GM15510 (cell line): ENCODE measurements at regions not wholly inside any gene's neighbourhood (a gene's known extent, or its start where the extent isn't known, plus 50 kb on each side); places are given as distances from the start of the nearest gene placed in this dataset.
A peak's percentile ranks its signal among the peaks of the same experiment; 100 is the strongest.

Experiments
- POLR2A ChIP-seq: IDR thresholded peaks from 3 replicates; pipeline ENCODE4 v1.6.1; 2011; ENCODE audit warnings: borderline replicate concordance; ENCODE audit not compliant: insufficient read length; ENCODE audit errors: extremely low read depth

DNA sequence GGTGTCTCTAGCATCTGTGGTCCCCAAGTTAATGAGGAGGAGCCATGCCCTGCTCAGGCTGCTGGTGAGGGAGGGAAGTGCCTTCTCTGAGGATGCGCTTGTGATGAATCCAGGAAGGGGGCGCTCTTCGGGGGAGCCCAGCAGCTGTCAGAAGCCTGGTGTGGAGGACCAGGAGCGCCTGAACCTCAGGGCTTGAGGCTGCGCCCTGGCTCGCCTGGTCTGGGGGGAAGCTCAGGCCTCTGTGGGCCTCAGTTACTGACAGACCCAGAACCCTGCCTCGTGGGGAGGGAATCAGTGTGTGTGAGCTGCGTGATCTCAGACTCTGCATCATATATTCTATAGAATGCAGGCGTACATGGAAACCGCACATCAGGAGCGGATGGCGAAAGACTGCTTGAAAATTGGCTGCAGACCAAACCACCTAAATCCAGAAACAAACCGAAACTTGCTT lies 126.1 kb downstream of the SEC14L1 start:
- no peak for TF ChIP-seq POLR2A

DNA sequence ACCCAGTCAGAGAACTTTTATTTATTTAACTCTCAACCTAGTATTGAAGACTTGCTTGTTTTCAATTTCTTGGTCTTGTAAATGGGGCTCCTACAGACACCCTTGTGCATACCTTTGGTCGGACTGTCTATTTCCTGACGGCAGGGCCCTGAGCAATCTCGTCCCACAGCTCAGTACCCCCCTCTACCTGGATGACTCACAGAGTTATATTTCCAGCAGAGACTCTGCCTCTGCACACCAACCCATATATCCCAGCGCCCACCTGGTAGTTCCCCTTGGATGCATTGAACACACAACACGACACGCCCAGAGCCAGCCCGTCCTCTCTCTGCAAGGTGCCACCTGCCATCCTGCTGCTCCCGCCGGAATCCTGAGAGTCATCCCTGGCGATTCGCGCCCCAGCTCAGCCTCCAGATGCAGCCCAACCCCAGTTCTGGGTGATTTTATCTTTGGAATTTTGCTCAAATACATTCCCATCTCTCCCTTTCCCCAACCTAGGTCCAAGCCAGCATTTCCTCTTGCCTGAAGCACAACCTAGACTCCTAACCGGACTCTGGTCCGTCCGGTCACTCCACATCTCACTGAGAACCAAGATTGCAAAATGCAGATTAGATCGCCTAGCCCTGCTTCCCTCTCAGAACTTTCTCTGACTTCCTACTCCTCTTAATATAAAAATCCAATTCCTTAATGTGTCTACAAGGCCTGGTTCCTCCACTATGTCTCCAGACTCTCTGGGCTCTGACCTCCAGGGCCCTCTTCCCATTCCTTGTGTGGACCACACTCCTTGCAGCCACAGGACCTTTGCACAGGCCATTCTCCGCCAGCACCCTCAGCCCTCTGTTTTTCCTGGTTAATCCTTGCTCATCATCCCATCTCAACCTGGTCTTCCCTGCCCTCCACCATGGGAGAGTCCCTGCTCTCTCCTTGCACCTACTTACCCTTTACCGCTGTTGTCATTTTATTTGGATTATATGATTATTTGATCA lies 129.2 kb downstream of the SEC14L1 start:
- no peak for TF ChIP-seq POLR2A

DNA sequence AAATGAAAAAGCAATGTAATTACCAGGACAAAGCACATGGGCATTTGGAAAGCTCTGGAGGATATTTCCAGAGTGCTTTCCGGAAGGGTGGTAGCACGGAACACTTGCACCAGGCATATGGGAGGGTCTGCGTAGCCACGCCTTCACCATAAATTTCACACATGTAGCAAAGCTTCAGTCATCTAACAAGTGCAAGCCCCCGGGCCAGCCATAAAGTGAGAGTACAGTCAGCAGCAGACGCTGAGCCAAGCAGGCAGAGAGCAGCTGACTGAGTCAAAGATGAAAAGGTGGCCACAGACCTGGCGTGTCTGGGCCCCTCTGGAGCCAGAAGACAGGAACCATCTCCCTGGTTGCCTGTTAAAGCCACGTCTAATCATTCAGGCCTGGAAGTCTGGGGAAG lies 130.6 kb downstream of the SEC14L1 start:
- TF ChIP-seq POLR2A = no peak

DNA sequence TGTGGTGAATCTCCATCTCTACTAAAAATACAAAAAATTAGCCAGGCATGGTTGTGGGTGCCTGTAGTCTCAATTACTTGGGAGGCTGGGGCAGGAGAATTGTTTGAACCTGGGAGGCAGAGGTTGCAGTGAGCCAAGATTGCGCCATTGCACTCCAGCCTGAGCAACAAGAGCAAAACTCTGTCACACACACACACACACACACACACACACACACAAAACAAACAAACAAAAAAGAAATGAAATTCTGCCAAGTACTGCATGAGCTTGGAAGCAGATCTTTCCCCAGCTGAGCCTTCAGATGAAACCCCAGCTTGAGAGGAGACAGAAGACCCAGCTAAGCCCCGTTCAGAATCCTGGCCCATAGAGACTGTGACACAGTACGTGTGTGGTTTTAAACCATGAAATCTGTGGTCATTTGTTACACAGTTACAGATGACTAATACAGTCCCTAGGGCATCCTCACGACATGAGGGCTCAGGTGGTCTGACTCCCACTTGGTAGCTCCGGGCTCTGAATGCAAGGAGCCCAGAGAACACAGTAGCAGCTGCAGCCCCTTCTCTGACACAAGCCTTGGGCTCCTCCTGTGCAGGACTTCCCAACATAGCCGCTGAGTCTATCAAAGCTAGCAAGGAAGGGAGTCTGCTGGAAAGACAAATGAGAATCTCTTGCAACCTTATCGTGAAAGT lies 132.8 kb downstream of the SEC14L1 start:
- no peak for TF ChIP-seq POLR2A

DNA sequence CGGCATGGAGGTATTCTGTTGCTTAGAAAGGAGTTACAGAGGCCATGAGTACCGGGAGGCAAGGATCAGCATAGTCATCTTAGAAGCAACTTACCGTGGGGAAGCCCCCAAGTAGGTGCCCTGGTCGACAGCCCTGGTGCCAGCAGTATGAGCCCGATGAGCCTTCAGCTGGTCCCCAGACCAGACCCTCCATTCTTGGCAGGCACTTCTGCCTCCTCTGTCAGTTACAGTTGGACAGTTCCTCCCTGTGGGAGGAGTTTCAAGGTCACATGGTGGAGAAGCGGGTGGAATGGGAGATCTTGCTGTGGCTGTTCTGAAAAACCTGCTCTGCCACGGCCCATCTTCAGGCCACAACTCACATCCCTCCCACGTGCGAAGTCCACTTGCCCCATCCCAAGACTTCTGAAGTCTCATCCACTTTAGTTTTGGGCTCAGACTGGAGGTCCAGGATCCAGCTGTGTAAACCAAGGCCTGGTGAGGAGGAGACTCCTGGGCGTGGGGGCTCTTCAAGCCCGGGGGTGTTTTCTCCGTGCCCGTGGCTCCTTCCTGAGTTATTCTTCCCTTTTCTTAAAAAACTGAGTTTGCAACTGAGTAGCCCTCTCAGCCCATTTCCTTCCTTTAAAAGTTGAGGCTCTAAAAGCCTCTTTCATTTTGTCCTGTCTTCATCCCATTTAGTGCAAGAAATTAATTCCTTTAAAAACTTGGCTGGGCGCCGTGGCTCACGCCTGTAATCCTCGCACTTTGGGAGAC lies 133.5 kb downstream of the SEC14L1 start:
- TF ChIP-seq POLR2A = no peak

DNA sequence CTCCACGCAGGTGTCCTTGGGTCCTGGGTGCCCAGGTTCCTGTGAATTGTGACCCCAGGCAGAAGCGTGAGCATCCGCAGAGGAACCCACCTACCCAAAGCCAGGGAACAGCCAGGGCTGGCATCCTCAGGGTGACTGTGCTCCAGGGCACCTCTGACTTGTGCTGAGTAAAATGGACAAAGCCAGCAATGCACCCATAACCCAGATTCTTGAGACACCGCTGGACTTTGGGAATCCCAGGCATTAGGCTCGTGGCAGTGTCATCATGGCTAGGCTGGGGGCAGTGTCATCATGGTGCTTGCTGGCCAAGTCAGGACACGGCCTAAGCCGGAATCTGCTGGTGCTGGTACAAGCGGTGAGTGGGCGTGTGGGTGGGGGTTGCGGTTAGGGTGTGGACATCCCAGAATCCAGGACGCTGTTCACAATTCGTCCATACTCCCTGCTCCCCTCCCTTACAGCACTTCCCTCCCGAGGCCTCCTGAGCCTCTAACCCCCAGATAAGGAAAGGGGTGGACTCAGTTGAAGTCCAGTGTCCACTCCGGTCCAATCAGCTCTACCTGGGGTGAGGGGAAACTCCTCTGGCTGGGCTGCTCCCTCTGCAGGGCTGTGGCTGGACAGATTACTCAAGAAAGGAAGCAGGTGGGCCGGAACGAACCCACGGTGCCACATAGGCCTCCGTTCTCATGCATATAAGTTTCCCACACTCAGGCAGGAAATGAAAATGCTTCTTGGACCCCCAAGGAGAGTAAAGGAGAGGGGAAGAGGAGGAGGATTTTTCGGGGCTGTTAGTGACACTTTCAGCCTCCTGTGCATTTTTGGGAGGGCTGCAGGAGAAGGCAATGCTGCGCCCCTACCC lies 138.9 kb downstream of the SEC14L1 start:
- no peak for TF ChIP-seq POLR2A

DNA sequence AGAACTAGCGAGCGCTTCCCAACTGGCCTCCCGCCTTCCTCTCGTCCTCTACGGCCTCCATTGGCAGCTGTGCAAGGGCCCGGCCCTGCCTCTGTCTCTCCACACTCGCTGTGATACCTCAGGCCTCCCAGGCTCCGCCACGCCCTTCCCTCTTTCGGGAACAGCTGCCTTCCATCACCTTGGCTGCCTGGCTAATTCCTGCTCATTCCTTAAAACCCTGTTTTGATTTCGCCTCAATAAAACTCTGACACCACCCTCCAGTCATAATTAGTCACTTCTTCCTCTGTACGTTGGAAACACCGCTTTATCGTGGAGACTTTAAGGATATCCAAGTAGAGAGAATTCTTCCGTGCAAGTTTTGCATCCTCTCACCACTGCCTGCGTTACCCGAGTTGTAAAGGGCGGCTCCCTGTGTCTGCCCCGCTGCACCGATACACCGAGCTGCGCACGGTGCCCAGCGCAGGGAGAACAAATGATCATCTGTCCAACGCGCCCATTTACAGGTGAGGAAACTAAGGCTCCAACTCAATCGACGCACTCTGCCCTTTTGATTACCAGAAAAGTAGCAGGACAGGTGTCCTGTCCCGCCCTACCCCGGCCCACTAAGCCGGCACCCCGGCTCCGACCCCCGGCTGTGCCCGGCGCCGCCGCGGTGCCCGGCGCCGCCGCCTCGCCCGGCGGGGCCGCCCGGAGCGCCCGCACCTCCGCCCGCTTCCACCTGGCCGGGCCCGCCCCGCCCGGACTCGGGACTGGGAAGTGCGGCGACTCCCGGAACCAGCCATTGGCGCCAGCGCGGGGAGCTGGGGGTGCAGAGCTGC lies 139.7 kb downstream of the SEC14L1 start:
- TF ChIP-seq POLR2A = no peak

DNA sequence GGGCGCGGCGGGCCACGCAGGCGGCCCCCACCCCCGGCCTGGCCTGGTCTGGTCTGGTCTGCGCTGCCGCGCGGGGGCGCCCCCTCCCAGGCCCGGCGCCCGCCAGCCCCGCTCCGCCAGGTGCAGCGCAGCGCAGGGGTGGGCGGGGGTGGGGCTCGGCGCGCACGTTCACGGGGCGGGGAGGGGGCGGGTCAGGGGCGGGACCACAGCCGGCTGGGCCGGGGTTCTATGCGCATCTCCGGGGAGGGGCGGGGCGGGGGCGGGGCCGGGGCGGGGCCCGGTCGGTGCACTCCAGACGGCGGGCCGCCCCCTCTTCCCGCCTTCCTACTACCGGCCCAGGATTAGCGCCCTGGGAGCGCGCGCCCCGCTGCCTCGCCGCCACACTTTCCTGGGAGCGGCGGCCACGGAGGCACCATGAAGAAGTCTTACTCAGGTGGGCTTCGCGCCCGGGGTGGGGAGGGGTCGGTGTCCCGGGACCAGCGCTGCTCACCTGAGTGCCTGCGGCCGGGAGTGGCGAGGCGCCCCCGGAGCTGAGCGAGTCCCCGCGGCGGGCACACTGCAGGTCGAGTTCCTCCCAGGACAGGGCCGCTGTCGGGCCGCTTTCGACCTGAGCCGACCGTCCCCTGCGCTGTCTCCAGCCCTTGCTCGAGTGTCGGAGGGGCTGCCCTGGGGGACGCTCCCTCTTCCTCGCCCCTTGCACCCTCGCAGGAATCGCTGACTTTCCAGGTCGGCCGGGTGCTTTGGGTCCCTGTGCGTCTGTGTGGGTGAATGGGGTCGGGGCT lies 140.5 kb downstream of the SEC14L1 start:
- peak; percentile 23 for TF ChIP-seq POLR2A

DNA sequence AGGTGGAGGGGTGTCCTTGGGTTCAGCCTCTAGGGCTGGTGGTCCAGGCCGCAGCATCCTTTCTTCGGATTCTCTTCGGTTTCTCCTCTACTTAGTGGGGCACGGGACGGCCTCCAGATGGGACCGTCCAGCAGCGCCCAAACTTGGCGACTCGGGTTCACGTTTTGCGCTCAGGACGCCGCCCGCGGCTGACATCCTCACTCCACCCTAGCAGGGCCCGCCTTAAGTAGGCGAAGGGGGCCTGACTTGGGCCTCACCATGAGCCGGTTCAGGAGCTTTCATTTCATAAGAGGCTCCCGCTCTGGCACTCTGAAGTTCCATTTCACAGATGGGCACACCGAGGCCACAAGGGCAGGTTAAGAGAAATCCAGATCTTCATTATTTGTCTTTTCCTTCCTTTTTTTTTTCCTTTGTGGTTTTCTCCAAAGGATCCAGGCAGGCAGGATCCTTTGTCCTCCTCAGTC lies 141.2 kb downstream of the SEC14L1 start:
- TF ChIP-seq POLR2A = no peak

DNA sequence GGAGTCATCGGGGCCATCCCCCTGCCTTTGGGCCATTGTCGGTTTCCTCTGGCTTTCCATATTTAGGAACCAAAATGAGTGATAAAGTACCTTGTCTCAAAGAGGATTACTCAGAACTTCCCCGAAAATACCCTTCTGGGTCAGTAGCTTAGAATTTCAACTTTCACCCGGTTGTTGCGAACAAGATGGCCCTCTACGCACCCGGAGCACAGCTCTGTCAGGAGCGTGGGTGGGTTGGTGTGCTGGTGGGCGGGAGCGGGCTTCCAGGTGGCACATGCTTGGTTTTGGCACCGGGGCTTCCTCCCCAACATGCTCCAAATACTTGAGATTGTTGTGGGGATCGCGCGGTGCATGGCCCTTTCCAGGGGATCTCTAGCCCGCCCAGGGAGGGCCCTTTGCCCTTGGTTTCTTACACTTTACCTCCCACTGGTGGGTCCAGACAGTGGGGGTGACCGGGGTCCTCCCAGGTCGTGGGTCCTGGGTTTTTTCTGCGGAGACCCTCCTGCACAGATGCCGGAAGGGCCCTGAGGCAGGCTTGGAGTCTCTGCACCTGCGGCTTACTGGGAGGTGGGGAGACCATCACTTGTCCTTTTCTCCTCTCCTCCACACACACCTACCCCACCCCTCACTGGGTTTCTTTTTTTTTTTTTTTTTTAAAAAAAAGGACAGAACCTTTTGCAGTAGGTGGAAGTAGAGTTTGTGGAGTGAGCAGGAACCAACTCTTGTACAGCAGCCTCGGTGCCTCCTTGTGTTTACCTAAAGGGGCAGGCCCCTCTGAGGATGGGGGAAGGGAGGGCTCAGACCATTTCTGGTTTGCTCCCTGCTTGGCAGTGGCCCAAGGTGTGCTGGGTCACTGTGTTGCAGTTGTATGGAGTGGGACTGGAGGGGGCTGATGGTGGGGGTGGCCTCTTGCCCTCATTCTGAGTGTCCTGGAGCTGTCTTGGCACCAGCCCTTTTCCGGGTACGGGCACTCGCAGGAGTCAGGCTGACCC lies 142.1 kb downstream of the SEC14L1 start:
- no peak for TF ChIP-seq POLR2A

DNA sequence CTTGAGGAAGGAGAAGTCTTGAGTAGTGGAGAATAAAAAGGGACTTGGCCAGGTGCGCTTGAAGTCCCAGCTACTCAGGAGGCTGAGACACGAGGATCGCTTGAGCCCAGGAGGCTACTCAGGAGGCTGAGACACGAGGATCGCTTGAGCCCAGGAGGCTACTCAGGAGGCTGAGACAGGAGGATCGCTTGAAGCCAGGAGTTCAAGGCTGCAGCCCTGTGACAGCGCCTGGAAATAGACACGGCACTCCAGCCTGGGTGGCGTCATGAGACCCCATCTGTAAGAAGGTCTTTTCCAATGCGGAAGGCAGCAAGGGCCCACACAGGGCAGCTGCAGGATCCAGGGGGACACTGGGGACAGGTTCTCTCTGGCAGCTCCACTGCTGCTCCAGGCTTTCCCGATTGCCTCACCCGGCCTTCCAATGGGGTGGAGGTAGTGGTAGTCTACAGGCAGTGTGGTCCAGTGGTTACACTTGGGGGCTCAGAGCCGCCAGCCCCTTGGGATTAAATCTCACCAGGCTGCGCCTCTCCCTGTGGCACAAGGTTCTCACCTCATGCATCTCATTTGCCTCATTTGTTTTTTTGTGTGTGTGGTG lies 143.4 kb downstream of the SEC14L1 start:
- TF ChIP-seq POLR2A = no peak

DNA sequence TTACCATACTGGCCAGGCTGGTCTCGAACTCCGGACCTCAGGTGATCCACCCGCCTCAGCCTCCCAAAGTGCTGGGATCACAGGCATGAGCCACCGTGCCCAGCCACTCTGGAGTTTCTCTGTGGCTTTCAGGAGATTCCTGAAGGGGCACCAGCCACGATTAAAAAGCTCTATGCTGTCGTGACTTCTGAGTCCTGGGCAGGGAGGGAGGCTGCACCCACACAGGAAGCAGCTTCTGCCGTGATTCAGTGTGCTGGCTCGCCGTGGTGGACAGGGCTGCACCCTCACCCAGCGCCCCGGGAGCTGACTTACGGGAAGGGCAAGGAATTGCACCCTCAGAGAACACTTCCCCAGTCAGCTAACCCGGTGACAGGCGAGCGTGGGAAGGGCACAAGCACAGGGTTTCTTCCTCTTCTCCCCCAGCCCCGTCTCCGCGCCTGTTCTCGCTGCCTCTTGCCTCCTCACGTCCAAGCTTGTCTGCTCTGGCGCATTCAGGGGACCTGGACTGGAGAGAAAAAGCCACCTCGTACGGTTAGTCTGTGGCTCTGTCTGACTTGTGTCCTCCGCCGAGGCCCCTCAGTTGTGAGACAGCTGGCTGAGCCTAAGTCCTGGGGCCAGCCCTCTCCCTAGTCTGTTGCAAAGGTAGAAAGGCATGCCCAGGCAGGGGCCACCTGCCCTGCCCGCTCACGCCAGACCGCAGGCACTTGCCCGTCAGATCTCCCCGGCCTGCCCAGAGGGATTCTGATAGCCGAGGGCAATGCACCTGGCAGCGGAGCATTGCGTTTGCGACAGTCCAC lies 145.0 kb downstream of the SEC14L1 start:
- no peak for TF ChIP-seq POLR2A
